ENCODE measurements at regions not wholly inside any gene's neighbourhood (a gene's known extent, or its start where the extent isn't known, plus 50 kb on each side); places are given as distances from the start of the nearest gene placed in this dataset.

DNA sequence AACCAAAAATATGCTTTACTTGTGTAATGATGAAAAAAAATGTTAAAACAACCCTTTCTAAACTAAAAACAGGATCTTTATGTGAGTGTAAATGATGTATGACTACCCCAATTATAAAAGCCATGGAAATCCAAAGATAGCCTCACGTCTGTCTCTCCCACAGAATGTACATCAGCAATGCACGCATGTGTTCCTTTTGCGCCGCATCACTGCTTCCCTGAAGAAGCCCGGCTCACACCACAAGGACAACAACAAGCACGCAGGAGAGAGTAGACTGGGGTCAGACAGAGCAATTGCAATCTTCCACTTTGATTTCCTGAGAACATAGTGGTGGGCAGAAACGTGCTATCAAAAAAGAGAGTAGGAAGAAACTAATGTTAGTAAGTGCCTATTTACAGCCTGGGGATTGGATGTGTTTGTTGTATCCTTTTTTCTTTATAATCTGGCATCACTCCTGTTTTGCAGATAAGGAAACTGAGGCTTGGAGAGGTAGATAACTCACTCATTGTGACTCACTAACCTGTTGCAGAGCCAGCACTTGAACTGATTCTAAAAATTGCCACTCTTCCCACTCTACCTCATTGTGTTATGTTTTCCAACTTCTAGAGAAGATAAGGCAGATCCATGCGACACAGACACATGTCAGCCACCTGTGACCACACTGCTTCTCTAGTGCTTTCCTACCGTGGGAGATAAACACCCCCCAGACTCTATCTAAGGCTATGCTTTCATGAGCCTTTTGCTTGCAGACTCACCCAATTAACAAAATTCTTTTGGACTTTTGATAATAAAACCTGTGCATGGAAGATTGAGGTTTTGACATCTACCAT lies 60.1 kb downstream of the MAP10 start (continued):
- no peak for TF ChIP-seq SAP30 (IDR thresholded peaks at IDR 0.05; ENCODE audit: insufficient read depth, insufficient replicate concordance, low read length)
